ENCODE measurements at regions not wholly inside any gene's neighbourhood (a gene's known extent, or its start where the extent isn't known, plus 50 kb on each side); places are given as distances from the start of the nearest gene placed in this dataset.

GRCh38 chr12:23088594-23088993 is 463.6 kb downstream of the ETNK1 start:
- TF ChIP-seq ZNF331 (CRISPR knock-in tag; IDR thresholded peaks at IDR 0.05; ENCODE audit: low read depth) (no peak), CTCF (conservative IDR thresholded peaks at IDR 0.05; ENCODE audit: low read depth in 2 of 2) (no peak), STAT1 (IDR thresholded peaks at IDR 0.05; ENCODE audit: unreplicated experiment) (no peak), NANOG (IDR thresholded peaks at IDR 0.05; ENCODE audit: borderline replicate concordance) (no peak), JUNB (IDR thresholded peaks at IDR 0.05; ENCODE audit: unreplicated experiment) (no peak), ETS1 (IDR thresholded peaks at IDR 0.05) (no peak), POLR2AphosphoS5 (IDR thresholded peaks at IDR 0.05; ENCODE audit: low read depth) (no peak), EZH2 (IDR thresholded peaks at IDR 0.05; ENCODE audit: low read depth, unreplicated experiment) (no peak), REST (IDR thresholded peaks at IDR 0.05; ENCODE audit: unreplicated experiment) (no peak), CREB1 (CRISPR knock-in tag; IDR thresholded peaks at IDR 0.05; ENCODE audit: low read depth) (no peak)
- ATAC-seq (no peak), DNase-seq (ENCODE audit: low spot score) (no peak)
- no peak overlapping the region for H3K4me3 Mint-ChIP-seq
- Histone ChIP-seq H3K79me2 (replicated peaks; ENCODE audit: insufficient read depth) (no peaks in the 10 kb centered on the region), H3K27me3 (ENCODE audit: insufficient read depth) (no peaks in the 10 kb centered on the region), H4K20me1 (replicated peaks; ENCODE audit: insufficient read depth) (no peaks in the 10 kb centered on the region), H3K4me3 (no peak overlapping the region), H3K36me3 (ENCODE audit: insufficient read depth) (no peaks in the 10 kb centered on the region), H3K4me1 (ENCODE audit: insufficient read depth) (no peaks in the 10 kb centered on the region), H3F3A (replicated peaks; ENCODE audit: low read depth) (no peaks in the 10 kb centered on the region), H2AFZ (no peak overlapping the region), H3K4me2 (no peak overlapping the region), H3K9me2 (ENCODE audit: insufficient read depth) (no peaks in the 10 kb centered on the region), H3K27ac (ENCODE audit: low read depth) (no peak overlapping the region)
- H3K9me3 Mint-ChIP-seq: peaks cover 8% of the 10 kb centered on the region; the same call in 1 of the 3 replicates
- H3K4me1 Mint-ChIP-seq: no peaks in the 10 kb centered on the region
- no peak overlapping the region for H3K27ac Mint-ChIP-seq
- peaks cover 3% of the 10 kb centered on the region for H3K27me3 Mint-ChIP-seq (ENCODE audit: insufficient read depth, low read depth, poor library complexity)
- H3K36me3 Mint-ChIP-seq (ENCODE audit: low read depth): peaks cover 3% of the 10 kb centered on the region; the same call in 1 of the 3 replicates

GRCh38 chr12:23093488-23093887 is 468.5 kb downstream of the ETNK1 start:
- Mint-ChIP-seq H3K4me3 (no peak overlapping the region), H3K36me3 (ENCODE audit: low read depth) (peaks cover 3% of the 10 kb centered on the region; the same call in 1 of the 3 replicates), H3K4me1 (peaks cover 3% of the 10 kb centered on the region), H3K27ac (no peak overlapping the region), H3K9me3 (peaks cover 8% of the 10 kb centered on the region; the same call in 1 of the 3 replicates), H3K27me3 (ENCODE audit: insufficient read depth, low read depth, poor library complexity) (no peaks in the 10 kb centered on the region)
- no peak for DNase-seq (ENCODE audit: low spot score)
- Histone ChIP-seq H3K9me2 (ENCODE audit: insufficient read depth) (no peaks in the 10 kb centered on the region), H3K4me1 (ENCODE audit: insufficient read depth) (peaks cover 3% of the 10 kb centered on the region; the same call in 1 of the 2 replicates), H3K27me3 (ENCODE audit: insufficient read depth) (no peaks in the 10 kb centered on the region), H2AFZ (no peak overlapping the region), H4K20me1 (replicated peaks; ENCODE audit: insufficient read depth) (no peaks in the 10 kb centered on the region), H3K4me2 (no peak overlapping the region), H3K79me2 (replicated peaks; ENCODE audit: insufficient read depth) (no peaks in the 10 kb centered on the region), H3F3A (replicated peaks; ENCODE audit: low read depth) (no peaks in the 10 kb centered on the region), H3K36me3 (ENCODE audit: insufficient read depth) (no peaks in the 10 kb centered on the region), H3K27ac (ENCODE audit: low read depth) (no peak overlapping the region), H3K4me3 (no peak overlapping the region)
- no peak for ATAC-seq
- no peak for TF ChIP-seq EZH2phosphoT487 (IDR thresholded peaks at IDR 0.05; ENCODE audit: unreplicated experiment)
- no peak for TF ChIP-seq ETS1 (IDR thresholded peaks at IDR 0.05)
- no peak for TF ChIP-seq POLR2AphosphoS5 (IDR thresholded peaks at IDR 0.05; ENCODE audit: low read depth)
- TF ChIP-seq NANOG (IDR thresholded peaks at IDR 0.05; ENCODE audit: borderline replicate concordance): no peak

Data from GM23338 (cell line).